ENCODE measurements at regions not wholly inside any gene's neighbourhood (a gene's known extent, or its start where the extent isn't known, plus 50 kb on each side); places are given as distances from the start of the nearest gene placed in this dataset.

GRCh38 chr20:6689339-6689973, 78.0 kb upstream of the BMP2 start:
- Histone ChIP-seq H3F3A (ENCODE audit: insufficient read depth) (no peaks in the 10 kb centered on the region), H3K4me3 (ENCODE audit: insufficient read depth, low read length, poor library complexity, severe bottlenecking) (no peak overlapping the region), H3K9me3 (ENCODE audit: insufficient read depth, low read length) (no peaks in the 10 kb centered on the region), H3K79me2 (ENCODE audit: insufficient read depth, low read length) (no peaks in the 10 kb centered on the region), H3K4me2 (ENCODE audit: low read depth, low read length, poor library complexity, severe bottlenecking) (no peak overlapping the region), H3K27me3 (ENCODE audit: low read length) (no peaks in the 10 kb centered on the region), H3K9ac (ENCODE audit: low read length) (no peak overlapping the region), H3K36me3 (ENCODE audit: low read length) (no peaks in the 10 kb centered on the region), H3K27ac (ENCODE audit: low read depth, low read length) (no peak overlapping the region), H4K20me1 (ENCODE audit: low read depth, low read length) (no peaks in the 10 kb centered on the region), H2AFZ (ENCODE audit: low read depth, low read length, severe bottlenecking) (no peak overlapping the region), H3K9me2 (replicated peaks; ENCODE audit: insufficient read depth, low read length) (no peaks in the 10 kb centered on the region)
- TF ChIP-seq CTCF (IDR thresholded peaks at IDR 0.05; ENCODE audit: insufficient read depth, low read length, poor library complexity, severe bottlenecking) (no peak), EZH2phosphoT487 (conservative IDR thresholded peaks at IDR 0.05; ENCODE audit: low read length) (no peak)

- Histone ChIP-seq H3K4me3 (ENCODE audit: insufficient read depth, low read length, poor library complexity, severe bottlenecking) (no peak overlapping the region), H3K79me2 (ENCODE audit: insufficient read depth, low read length) (no peaks in the 10 kb centered on the region), H3K27me3 (ENCODE audit: low read length) (no peaks in the 10 kb centered on the region), H3K4me2 (ENCODE audit: low read depth, low read length, poor library complexity, severe bottlenecking) (no peak overlapping the region), H3K27ac (ENCODE audit: low read depth, low read length) (no peak overlapping the region), H3K36me3 (ENCODE audit: low read length) (no peaks in the 10 kb centered on the region), H4K20me1 (ENCODE audit: low read depth, low read length) (no peaks in the 10 kb centered on the region), H3K9ac (ENCODE audit: low read length) (no peak overlapping the region), H3F3A (ENCODE audit: insufficient read depth) (no peaks in the 10 kb centered on the region), H3K9me2 (replicated peaks; ENCODE audit: insufficient read depth, low read length) (no peaks in the 10 kb centered on the region), H2AFZ (ENCODE audit: low read depth, low read length, severe bottlenecking) (no peak overlapping the region), H3K9me3 (ENCODE audit: insufficient read depth, low read length) (no peaks in the 10 kb centered on the region)
- no peak for TF ChIP-seq CTCF (IDR thresholded peaks at IDR 0.05; ENCODE audit: insufficient read depth, low read length, poor library complexity, severe bottlenecking)
- no peak for TF ChIP-seq EZH2phosphoT487 (conservative IDR thresholded peaks at IDR 0.05; ENCODE audit: low read length)
Observed at GRCh38 chr20:6686171-6686570, 81.3 kb upstream of the BMP2 start.

GRCh38 chr20:6685626-6686025, 81.9 kb upstream of the BMP2 start:
- Histone ChIP-seq H2AFZ (ENCODE audit: low read depth, low read length, severe bottlenecking) (no peak overlapping the region), H3K9me2 (replicated peaks; ENCODE audit: insufficient read depth, low read length) (no peaks in the 10 kb centered on the region), H3K9ac (ENCODE audit: low read length) (no peak overlapping the region), H4K20me1 (ENCODE audit: low read depth, low read length) (no peaks in the 10 kb centered on the region), H3K27me3 (ENCODE audit: low read length) (no peaks in the 10 kb centered on the region), H3K4me3 (ENCODE audit: insufficient read depth, low read length, poor library complexity, severe bottlenecking) (no peak overlapping the region), H3K27ac (ENCODE audit: low read depth, low read length) (no peak overlapping the region), H3F3A (ENCODE audit: insufficient read depth) (no peaks in the 10 kb centered on the region), H3K4me2 (ENCODE audit: low read depth, low read length, poor library complexity, severe bottlenecking) (no peak overlapping the region), H3K9me3 (ENCODE audit: insufficient read depth, low read length) (no peaks in the 10 kb centered on the region), H3K79me2 (ENCODE audit: insufficient read depth, low read length) (no peaks in the 10 kb centered on the region), H3K36me3 (ENCODE audit: low read length) (no peaks in the 10 kb centered on the region)
- TF ChIP-seq CTCF (IDR thresholded peaks at IDR 0.05; ENCODE audit: insufficient read depth, low read length, poor library complexity, severe bottlenecking) = no peak
- no peak for TF ChIP-seq EZH2phosphoT487 (conservative IDR thresholded peaks at IDR 0.05; ENCODE audit: low read length)

All from SU-DHL-6 (cell line).